A549 (cell line): ENCODE measurements at regions not wholly inside any gene's neighbourhood (a gene's known extent, or its start where the extent isn't known, plus 50 kb on each side); places are given as distances from the start of the nearest gene placed in this dataset.

Experiments
- ATAC-seq, 2 experiments: fragments of 200-7000 bp in 1 of 2; fragments of >200 bp in 1 of 2; cut with Nextera tagmentation in 1 of 2; cut with Tn5 transposase in 1 of 2; 3 replicates each; pipeline versions ENCODE4 v1.8.0 to v1.9.1; 2018 to 2020; ENCODE audit warnings: mild to moderate bottlenecking in 1 of 2, moderate library complexity in 1 of 2
- CTCF ChIA-PET: fragments of 300-600 bp; sonication (Branson Sonifier 250); formaldehyde crosslinking; extraction: SDS; loops from one replicate; lab custom pipeline; 2021; ENCODE audit warnings: antibody characterized with exemption, inconsistent platforms; lab: Yijun Ruan, JAX
- POLR2A ChIA-PET: fragments of 350-600 bp; formaldehyde crosslinking; extraction: SDS; loops from one replicate; lab custom pipeline; 2021; ENCODE audit warnings: antibody characterized with exemption, inconsistent platforms; lab: Yijun Ruan, JAX
- DNase-seq, 2 experiments: peaks; one replicate each; pipeline versions ENCODE4 v3.0.0 to v3.0.0-alpha.2; 2011 to 2016; ENCODE audit warnings: low read depth in 1 of 2, low spot score in 1 of 2
- FAIRE-seq: peaks from 2 replicates; lab custom pipeline; 2011; peaks lifted over from hg19 to GRCh38; lab: Jason Lieb, UNC
- H3K27ac ChIP-seq, 2 experiments: fragments of >200 bp; sonication (Bioruptor Twin); formaldehyde crosslinking; 3 replicates each; pipeline ENCODE4 v1.5.1; 2016 to 2017
- H3K4me1 ChIP-seq: fragments of >200 bp; sonication (Bioruptor Twin); formaldehyde crosslinking; 3 replicates; pipeline ENCODE4 v1.6.1; 2016
- H3K4me2 ChIP-seq: fragments of >200 bp; sonication (Bioruptor Twin); formaldehyde crosslinking; 3 replicates; pipeline ENCODE4 v1.6.1; 2016
- H3K4me3 ChIP-seq: fragments of >200 bp; sonication (Bioruptor Twin); formaldehyde crosslinking; 3 replicates; pipeline ENCODE4 v1.5.1; 2016
- H3K9me3 ChIP-seq: fragments of >200 bp; sonication (Bioruptor Twin); formaldehyde crosslinking; 3 replicates; pipeline ENCODE4 v1.6.1; 2016
- BCL3 ChIP-seq: fragments of >200 bp; sonication (Bioruptor Twin); formaldehyde crosslinking; IDR thresholded peaks from 3 replicates; pipeline ENCODE4 v1.6.1; 2016
- CBX8 ChIP-seq: fragments of 200-600 bp; sonication (generic); IDR thresholded peaks from 2 replicates; pipeline ENCODE4 v1.6.1; 2016
- CEBPB ChIP-seq, 2 experiments: fragments of >200 bp in 1 of 2; sonication (Bioruptor Twin) in 1 of 2; formaldehyde crosslinking in 1 of 2; IDR thresholded peaks; 2 replicates each; pipeline ENCODE4 v1.6.1; 2012 to 2016
- ELK1 ChIP-seq: fragments of 150-350 bp; IDR thresholded peaks from 2 replicates; pipeline ENCODE4 v1.6.1; 2014; ENCODE audit warnings: low read depth, mild to moderate bottlenecking, low read length
- ESRRA ChIP-seq: fragments of 150-350 bp; IDR thresholded peaks from 2 replicates; pipeline ENCODE4 v1.6.1; 2014; ENCODE audit warnings: mild to moderate bottlenecking, low read length, borderline replicate concordance
- FOSL2 ChIP-seq, 2 experiments: fragments of 450-650 bp in 1 of 2; fragments of >200 bp in 1 of 2; sonication (Bioruptor Twin) in 1 of 2; formaldehyde crosslinking; IDR thresholded peaks; 2 replicates each; pipeline versions ENCODE4 v1.5.0 to v1.6.1; 2016 to 2020; ENCODE audit warnings: mild to moderate bottlenecking in 1 of 2, moderate library complexity in 1 of 2
- GATA3 ChIP-seq: IDR thresholded peaks from 2 replicates; pipeline ENCODE4 v1.6.1; 2012; ENCODE audit warnings: borderline replicate concordance
- HES2 ChIP-seq: fragments of >200 bp; sonication (Bioruptor Twin); formaldehyde crosslinking; IDR thresholded peaks from 2 replicates; pipeline ENCODE4 v1.6.1; 2016
- HMGXB4 ChIP-seq: fragments of 250-450 bp; sonication (Bioruptor Pico); IDR thresholded peaks from 2 replicates; pipeline ENCODE4 v1.5.0; 2021; ENCODE audit warnings: mild to moderate bottlenecking, moderate library complexity, borderline replicate concordance
- HOXA7 ChIP-seq: fragments of 250-450 bp; sonication (Bioruptor Pico); IDR thresholded peaks from 2 replicates; pipeline ENCODE4 v1.5.0; 2020; ENCODE audit warnings: mild to moderate bottlenecking, moderate library complexity
- HOXB5 ChIP-seq: fragments of 250-450 bp; sonication (Bioruptor Pico); IDR thresholded peaks from 2 replicates; pipeline ENCODE4 v1.5.0; 2020; ENCODE audit warnings: mild to moderate bottlenecking, moderate library complexity
- KDM1A ChIP-seq: fragments of 200-600 bp; sonication (generic); IDR thresholded peaks from 2 replicates; pipeline ENCODE4 v1.6.1; 2016; ENCODE audit warnings: low read depth, mild to moderate bottlenecking
- MAFK ChIP-seq: fragments of 450-650 bp; IDR thresholded peaks from 2 replicates; pipeline ENCODE4 v1.6.1; 2014; ENCODE audit not compliant: partially characterized antibody
- NPAS2 ChIP-seq: fragments of 250-450 bp; sonication (Bioruptor Pico); IDR thresholded peaks from 2 replicates; pipeline ENCODE4 v1.8.0; 2022; ENCODE audit warnings: mild to moderate bottlenecking, moderate library complexity, borderline replicate concordance
- NR3C1 ChIP-seq: fragments of >200 bp; sonication (Bioruptor Twin); formaldehyde crosslinking; IDR thresholded peaks from 3 replicates; pipeline ENCODE4 v1.6.1; 2017
- PBX3 ChIP-seq: IDR thresholded peaks from 2 replicates; pipeline ENCODE4 v1.6.1; 2012
- RARB ChIP-seq: fragments of 250-450 bp; sonication (Bioruptor Pico); IDR thresholded peaks from 2 replicates; pipeline ENCODE4 v1.8.0; 2021; ENCODE audit warnings: mild to moderate bottlenecking, moderate library complexity
- RCOR1 ChIP-seq: fragments of 150-350 bp; IDR thresholded peaks from 2 replicates; pipeline ENCODE4 v1.6.1; 2014; ENCODE audit warnings: antibody characterized with exemption, low read length, low read depth
- REST ChIP-seq: fragments of 200-600 bp; sonication (generic); IDR thresholded peaks from 2 replicates; pipeline ENCODE4 v1.6.1; 2016; ENCODE audit warnings: antibody characterized with exemption, mild to moderate bottlenecking, moderate library complexity
- TFCP2L1 ChIP-seq: fragments of 250-450 bp; sonication (Bioruptor Pico); IDR thresholded peaks from 2 replicates; pipeline ENCODE4 v1.5.0; 2021; ENCODE audit warnings: mild to moderate bottlenecking
- USF2 ChIP-seq: fragments of 450-650 bp; IDR thresholded peaks from 2 replicates; pipeline ENCODE4 v1.6.1; 2014; ENCODE audit warnings: antibody characterized with exemption
- WGBS: methylation state at CpG from one replicate; pipeline ENCODE4 v1.1.6; 2017; ENCODE audit errors: missing lambda C conversion rate; 5-methylcytosine and 5-hydroxymethylcytosine counted together

GRCh38 chr4:20577702-20578101, 122.6 kb upstream of the PACRGL start:
- ChIA-PET CTCF (no interaction called here), POLR2A (no interaction called here)
- Histone ChIP-seq H3K9me3 (no peaks in the 10 kb centered on the region), H3K4me2 (no peak overlapping the region), H3K27ac (no peak overlapping the region), H3K4me3 (no peak overlapping the region), H3K4me1 (no peaks in the 10 kb centered on the region)
- 2% methylated on average over 2 of the region's 2 CpGs for WGBS
- DNase-seq = no peak
- no peak for TF ChIP-seq HES2
- peak; percentile 42 for TF ChIP-seq MAFK
- no peak for FAIRE-seq
- ATAC-seq = no peak

GRCh38 chr4:20580907-20581306, 119.4 kb upstream of the PACRGL start:
- FAIRE-seq (no peak), DNase-seq (no peak), ATAC-seq (no peak)
- no peak overlapping the region for H3K4me2 ChIP-seq
- CTCF ChIA-PET = no interaction called here
- H3K9me3 ChIP-seq = no peaks in the 10 kb centered on the region
- no peak overlapping the region for H3K4me3 ChIP-seq
- no peaks in the 10 kb centered on the region for H3K4me1 ChIP-seq
- no peak for TF ChIP-seq HOXA7 (CRISPR knock-in tag)
- no peak for TF ChIP-seq CBX8
- TF ChIP-seq REST = no peak
- TF ChIP-seq NR3C1 = no peak
- TF ChIP-seq KDM1A = no peak
- TF ChIP-seq NPAS2 (CRISPR knock-in tag) = no peak
- TF ChIP-seq RCOR1 = no peak
- TF ChIP-seq ELK1 = no peak
- no peak for TF ChIP-seq CEBPB (IDR thresholded peaks at IDR 0.05)
- no peak for TF ChIP-seq TFCP2L1 (CRISPR knock-in tag)
- TF ChIP-seq ESRRA = no peak
- no peak for TF ChIP-seq USF2
- TF ChIP-seq, all 56 proteins: peak for 0
- POLR2A ChIA-PET = no interaction called here
- H3K27ac ChIP-seq = no peak overlapping the region
- 34% methylated on average over 2 of the region's 2 CpGs for WGBS

- WGBS = 0% methylated on average over 1 of the region's 1 CpG
- Histone ChIP-seq H3K4me2 (no peak overlapping the region), H3K27ac (no peak overlapping the region), H3K4me3 (no peak overlapping the region), H3K9me3 (no peaks in the 10 kb centered on the region), H3K4me1 (no peaks in the 10 kb centered on the region)
- no peak for FAIRE-seq
- ChIA-PET CTCF (no interaction called here), POLR2A (interaction anchor here (0.7 kb wide), 1 partner anchor 60 kb away, joined by 4 read pairs; no protein-coding TSS in a partner anchor)
- no peak for ATAC-seq
- DNase-seq = no peak
- TF ChIP-seq HOXB5 (CRISPR knock-in tag) (no peak), FOSL2 (IDR thresholded peaks at IDR 0.05) (no peak), FOSL2 (CRISPR knock-in tag; IDR thresholded peaks at IDR 0.05) (no peak), HMGXB4 (no peak), GATA3 (no peak), PBX3 (no peak), RARB (CRISPR knock-in tag) (no peak), USF2 (no peak), BCL3 (no peak), NR3C1 (no peak), HOXA7 (CRISPR knock-in tag) (no peak)
Measured at GRCh38 chr4:20589436-20589835, 110.8 kb upstream of the PACRGL start.
